Tibial nerve (tissue), 4 donors: ENCODE measurements at regions not wholly inside any gene's neighbourhood (a gene's known extent, or its start where the extent isn't known, plus 50 kb on each side); places are given as distances from the start of the nearest gene placed in this dataset.
"Not testable (repeated sequence)": the region's sequence is repeated elsewhere in the genome, so short reads cannot be mapped to it uniquely, and the experiment has no call there.

ENCODE experiments used
- DNase-seq, 2 donors: peaks; one replicate each; pipeline ENCODE4 v3.0.0-alpha.2; 2019; ENCODE audit warnings: low spot score in 2 of 2
- H3K27ac ChIP-seq, 4 donors: fragments of 200-600 bp; sonication (generic) in 3 of 4; one replicate each; pipeline ENCODE4 v1.5.1; 2017 to 2019; ENCODE audit warnings: mild to moderate bottlenecking in 1 of 4
- H3K27me3 ChIP-seq, 2 donors: fragments of 200-600 bp; sonication (generic) in 1 of 2; one replicate each; pipeline versions ENCODE4 v1.5.1 to v1.6.0; 2017 to 2019
- H3K36me3 ChIP-seq, 3 donors: fragments of 200-600 bp; sonication (generic); one replicate each; pipeline ENCODE4 v1.5.1; 2018 to 2019
- H3K4me1 ChIP-seq, 4 donors: fragments of 200-600 bp; sonication (generic) in 3 of 4; one replicate each; pipeline ENCODE4 v1.5.1; 2017 to 2019
- H3K4me3 ChIP-seq, 4 donors: fragments of 200-600 bp; sonication (generic) in 3 of 4; one replicate each; pipeline ENCODE4 v1.5.1; 2017 to 2019; ENCODE audit warnings: mild to moderate bottlenecking in 1 of 4, moderate library complexity in 1 of 4
- H3K9me3 ChIP-seq, 4 donors: fragments of 200-600 bp; sonication (generic) in 3 of 4; one replicate each; pipeline ENCODE4 v1.5.1; 2017 to 2019
- CTCF ChIP-seq, 5 experiments: fragments of 200-600 bp in 3 of 5; fragments of 450-650 bp in 2 of 5; sonication (generic) in 3 of 5; IDR thresholded peaks; one replicate each; pipeline ENCODE4 v1.5.1; 2016 to 2019; ENCODE audit warnings: antibody characterized with exemption in 5 of 5, mild to moderate bottlenecking in 3 of 5, moderate library complexity in 2 of 5
- EP300 ChIP-seq, 2 donors: sonication (generic); formaldehyde crosslinking; IDR thresholded peaks; one replicate each; pipeline ENCODE4 v1.6.1; 2017; ENCODE audit warnings: antibody characterized with exemption in 2 of 2, mild to moderate bottlenecking in 1 of 2
- POLR2A ChIP-seq, 2 donors: fragments of 450-650 bp; IDR thresholded peaks; one replicate each; pipeline ENCODE4 v1.6.1; 2017; ENCODE audit warnings: antibody characterized with exemption in 2 of 2, mild to moderate bottlenecking in 2 of 2, moderate library complexity in 2 of 2
- WGBS, 2 donors: methylation state at CpG; one replicate each; pipeline ENCODE4 v1.1.5; 2018; 5-methylcytosine and 5-hydroxymethylcytosine counted together

GRCh38 chr12:46514886-46515285, 142.3 kb upstream of the SLC38A2 start:
- peaks cover 0 to 34% (median 14%) of the 10 kb centered on the region in 4 donors for H3K4me1 ChIP-seq
- 84 to 90% methylated on average over 2 of the region's 2 CpGs for WGBS, 2 donors
- no peaks in the 10 kb centered on the region for H3K36me3 ChIP-seq
- no peak for TF ChIP-seq CTCF (IDR thresholded peaks at IDR 0.05)
- no peak for TF ChIP-seq EP300 (IDR thresholded peaks at IDR 0.05)
- TF ChIP-seq POLR2A (IDR thresholded peaks at IDR 0.05), result no peak
- H3K4me3 ChIP-seq, result no peak overlapping the region
- peaks cover 0 to 18% (median 6%) of the 10 kb centered on the region in 4 donors for H3K9me3 ChIP-seq
- no peaks in the 10 kb centered on the region for H3K27me3 ChIP-seq
- no peak for DNase-seq
- H3K27ac ChIP-seq, result no peak overlapping the region

GRCh38 chr12:46510257-46510656, 137.7 kb upstream of the SLC38A2 start:
- peaks cover 0 to 33% (median 6%) of the 10 kb centered on the region in 4 donors for H3K9me3 ChIP-seq
- not testable (repeated sequence) for H3K4me1 ChIP-seq, H3K27ac ChIP-seq, H3K27me3 ChIP-seq, DNase-seq, H3K4me3 ChIP-seq, H3K36me3 ChIP-seq

- no peaks in the 10 kb centered on the region for H3K4me1 ChIP-seq
- 53 to 62% methylated on average over 1 of the region's 1 CpG for WGBS, 2 donors
Measured at GRCh38 chr12:46509135-46509534, 136.6 kb upstream of the SLC38A2 start.

GRCh38 chr12:46508651-46509050, 136.1 kb upstream of the SLC38A2 start:
- 94% methylated on average over 6 of the region's 6 CpGs for WGBS, 2 donors
- no peaks in the 10 kb centered on the region for H3K27me3 ChIP-seq

More at GRCh38 chr12:46509135-46509534, 136.6 kb upstream of the SLC38A2 start:
- Histone ChIP-seq H3K36me3 (no peaks in the 10 kb centered on the region), H3K27ac (no peak overlapping the region), H3K27me3 (no peaks in the 10 kb centered on the region), H3K9me3 (peaks cover 0 to 33% (median 6%) of the 10 kb centered on the region in 4 donors), H3K4me3 (no peak overlapping the region)
- no peak for DNase-seq
- TF ChIP-seq EP300 (IDR thresholded peaks at IDR 0.05) (no peak), POLR2A (IDR thresholded peaks at IDR 0.05) (no peak), CTCF (IDR thresholded peaks at IDR 0.05) (no peak)

GRCh38 chr12:46507766-46508165, 135.2 kb upstream of the SLC38A2 start:
- H3K4me1 ChIP-seq, result no peaks in the 10 kb centered on the region
- TF ChIP-seq POLR2A (IDR thresholded peaks at IDR 0.05) (no peak), CTCF (IDR thresholded peaks at IDR 0.05) (no peak), EP300 (IDR thresholded peaks at IDR 0.05) (no peak)
- H3K27me3 ChIP-seq, result no peaks in the 10 kb centered on the region
- DNase-seq, result no peak
- no peak overlapping the region for H3K27ac ChIP-seq
- H3K4me3 ChIP-seq, result no peak overlapping the region
- no peaks in the 10 kb centered on the region for H3K36me3 ChIP-seq
- peaks cover 0 to 38% (median 9%) of the 10 kb centered on the region in 4 donors for H3K9me3 ChIP-seq

More at GRCh38 chr12:46508651-46509050, 136.1 kb upstream of the SLC38A2 start:
- Histone ChIP-seq H3K27ac (no peak overlapping the region), H3K4me3 (no peak overlapping the region), H3K36me3 (no peaks in the 10 kb centered on the region), H3K9me3 (peaks cover 0 to 36% (median 8%) of the 10 kb centered on the region in 4 donors), H3K4me1 (no peaks in the 10 kb centered on the region)
- TF ChIP-seq CTCF (IDR thresholded peaks at IDR 0.05) (no peak), POLR2A (IDR thresholded peaks at IDR 0.05) (no peak), EP300 (IDR thresholded peaks at IDR 0.05) (no peak)
- DNase-seq, result no peak

- no peak overlapping the region for H3K27ac ChIP-seq
- H3K9me3 ChIP-seq, result peaks cover 0 to 39% (median 9%) of the 10 kb centered on the region in 4 donors
- no peaks in the 10 kb centered on the region for H3K4me1 ChIP-seq
- no peak overlapping the region for H3K4me3 ChIP-seq
- no peaks in the 10 kb centered on the region for H3K36me3 ChIP-seq
- H3K27me3 ChIP-seq, result no peaks in the 10 kb centered on the region
- TF ChIP-seq EP300 (IDR thresholded peaks at IDR 0.05) (no peak), CTCF (IDR thresholded peaks at IDR 0.05) (no peak), POLR2A (IDR thresholded peaks at IDR 0.05) (no peak)
- 91 to 93% methylated on average over 1 of the region's 1 CpG for WGBS, 2 donors
- no peak for DNase-seq
Measured at GRCh38 chr12:46506961-46507360, 134.4 kb upstream of the SLC38A2 start.
